ENCODE measurements at regions not wholly inside any gene's neighbourhood (a gene's known extent, or its start where the extent isn't known, plus 50 kb on each side); places are given as distances from the start of the nearest gene placed in this dataset.

DNA sequence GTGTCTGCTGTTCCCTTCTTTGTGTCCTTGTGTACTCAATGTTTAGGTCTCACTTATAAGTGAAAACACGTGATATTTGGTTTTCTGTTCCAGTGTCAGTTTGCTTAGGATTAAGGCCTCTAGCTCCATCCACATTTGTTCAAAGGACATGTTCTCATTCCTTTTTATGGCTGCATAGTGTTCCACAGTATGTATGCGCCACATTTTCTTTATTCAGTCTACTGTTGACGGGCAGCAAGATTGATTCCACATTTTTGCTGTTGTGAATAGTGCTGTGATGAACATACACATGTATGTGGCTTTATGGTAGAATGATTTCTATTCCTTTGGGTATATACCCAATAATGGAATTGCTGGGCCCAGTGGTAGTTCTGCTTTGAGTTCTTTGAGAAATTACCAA, 122.7 kb upstream of the THBS1 start (continued):
- TF ChIP-seq, protein P1, sequence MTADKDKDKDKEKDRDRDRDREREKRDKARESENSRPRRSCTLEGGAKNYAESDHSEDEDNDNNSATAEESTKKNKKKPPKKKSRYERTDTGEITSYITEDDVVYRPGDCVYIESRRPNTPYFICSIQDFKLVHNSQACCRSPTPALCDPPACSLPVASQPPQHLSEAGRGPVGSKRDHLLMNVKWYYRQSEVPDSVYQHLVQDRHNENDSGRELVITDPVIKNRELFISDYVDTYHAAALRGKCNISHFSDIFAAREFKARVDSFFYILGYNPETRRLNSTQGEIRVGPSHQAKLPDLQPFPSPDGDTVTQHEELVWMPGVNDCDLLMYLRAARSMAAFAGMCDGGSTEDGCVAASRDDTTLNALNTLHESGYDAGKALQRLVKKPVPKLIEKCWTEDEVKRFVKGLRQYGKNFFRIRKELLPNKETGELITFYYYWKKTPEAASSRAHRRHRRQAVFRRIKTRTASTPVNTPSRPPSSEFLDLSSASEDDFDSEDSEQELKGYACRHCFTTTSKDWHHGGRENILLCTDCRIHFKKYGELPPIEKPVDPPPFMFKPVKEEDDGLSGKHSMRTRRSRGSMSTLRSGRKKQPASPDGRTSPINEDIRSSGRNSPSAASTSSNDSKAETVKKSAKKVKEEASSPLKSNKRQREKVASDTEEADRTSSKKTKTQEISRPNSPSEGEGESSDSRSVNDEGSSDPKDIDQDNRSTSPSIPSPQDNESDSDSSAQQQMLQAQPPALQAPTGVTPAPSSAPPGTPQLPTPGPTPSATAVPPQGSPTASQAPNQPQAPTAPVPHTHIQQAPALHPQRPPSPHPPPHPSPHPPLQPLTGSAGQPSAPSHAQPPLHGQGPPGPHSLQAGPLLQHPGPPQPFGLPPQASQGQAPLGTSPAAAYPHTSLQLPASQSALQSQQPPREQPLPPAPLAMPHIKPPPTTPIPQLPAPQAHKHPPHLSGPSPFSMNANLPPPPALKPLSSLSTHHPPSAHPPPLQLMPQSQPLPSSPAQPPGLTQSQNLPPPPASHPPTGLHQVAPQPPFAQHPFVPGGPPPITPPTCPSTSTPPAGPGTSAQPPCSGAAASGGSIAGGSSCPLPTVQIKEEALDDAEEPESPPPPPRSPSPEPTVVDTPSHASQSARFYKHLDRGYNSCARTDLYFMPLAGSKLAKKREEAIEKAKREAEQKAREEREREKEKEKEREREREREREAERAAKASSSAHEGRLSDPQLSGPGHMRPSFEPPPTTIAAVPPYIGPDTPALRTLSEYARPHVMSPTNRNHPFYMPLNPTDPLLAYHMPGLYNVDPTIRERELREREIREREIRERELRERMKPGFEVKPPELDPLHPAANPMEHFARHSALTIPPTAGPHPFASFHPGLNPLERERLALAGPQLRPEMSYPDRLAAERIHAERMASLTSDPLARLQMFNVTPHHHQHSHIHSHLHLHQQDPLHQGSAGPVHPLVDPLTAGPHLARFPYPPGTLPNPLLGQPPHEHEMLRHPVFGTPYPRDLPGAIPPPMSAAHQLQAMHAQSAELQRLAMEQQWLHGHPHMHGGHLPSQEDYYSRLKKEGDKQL (CRISPR knock-in tag; IDR thresholded peaks at IDR 0.05; ENCODE audit: low read depth), result no peak
- TF ChIP-seq ZBTB20 (CRISPR knock-in tag; IDR thresholded peaks at IDR 0.05; ENCODE audit: borderline replicate concordance, low read depth), result no peak

DNA sequence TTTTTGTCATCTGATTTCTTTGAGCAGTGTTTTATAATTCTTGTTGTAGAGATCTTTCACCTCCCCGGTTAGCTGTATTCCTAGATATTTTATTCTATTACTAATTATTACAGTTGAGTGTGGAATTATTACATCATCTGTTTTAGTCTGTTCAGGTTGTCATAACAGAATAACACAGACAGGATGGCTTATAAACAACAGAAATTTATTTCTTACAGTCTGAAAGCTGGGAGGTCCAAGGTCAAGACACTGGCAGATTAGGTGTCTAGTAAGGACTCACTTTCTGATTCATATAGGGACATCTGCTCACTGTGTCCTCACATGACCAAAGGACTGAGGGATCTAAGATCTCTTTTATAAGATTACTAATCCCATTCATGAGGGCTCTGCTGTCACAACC, 121.3 kb upstream of the THBS1 start:
- no peak for TF ChIP-seq KLF12 (CRISPR knock-in tag; IDR thresholded peaks at IDR 0.05; ENCODE audit: borderline replicate concordance)
- no peak for TF ChIP-seq ZNF558 (CRISPR knock-in tag; IDR thresholded peaks at IDR 0.05; ENCODE audit: borderline replicate concordance)
- TF ChIP-seq, protein P2, sequence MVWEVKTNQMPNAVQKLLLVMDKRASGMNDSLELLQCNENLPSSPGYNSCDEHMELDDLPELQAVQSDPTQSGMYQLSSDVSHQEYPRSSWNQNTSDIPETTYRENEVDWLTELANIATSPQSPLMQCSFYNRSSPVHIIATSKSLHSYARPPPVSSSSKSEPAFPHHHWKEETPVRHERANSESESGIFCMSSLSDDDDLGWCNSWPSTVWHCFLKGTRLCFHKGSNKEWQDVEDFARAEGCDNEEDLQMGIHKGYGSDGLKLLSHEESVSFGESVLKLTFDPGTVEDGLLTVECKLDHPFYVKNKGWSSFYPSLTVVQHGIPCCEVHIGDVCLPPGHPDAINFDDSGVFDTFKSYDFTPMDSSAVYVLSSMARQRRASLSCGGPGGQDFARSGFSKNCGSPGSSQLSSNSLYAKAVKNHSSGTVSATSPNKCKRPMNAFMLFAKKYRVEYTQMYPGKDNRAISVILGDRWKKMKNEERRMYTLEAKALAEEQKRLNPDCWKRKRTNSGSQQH (CRISPR knock-in tag; IDR thresholded peaks at IDR 0.05; ENCODE audit: low read depth), result no peak
- peak; percentile 31; the same call in 1 of the 2 replicates for TF ChIP-seq ATF7 (IDR thresholded peaks at IDR 0.05)
- no peak for TF ChIP-seq ATF7 (CRISPR knock-in tag; IDR thresholded peaks at IDR 0.05)
- in situ Hi-C loops (cut with HindIII; ENCODE audit: extremely low pct_ligation_motif_present, low pct_unique_long_range_greater_than_20kb) (no loop called here), intact Hi-C loops (cut with micrococcal nuclease; ENCODE audit: unreplicated experiment) (loop anchor here (5.0 kb wide), 1 partner anchor 187 kb away; no protein-coding TSS in a partner anchor)
- Histone ChIP-seq H3K27me3 (ENCODE audit: control insufficient read depth in 1 of 2, insufficient read depth in 2 of 2, low read length in 2 of 2) (no peaks in the 10 kb centered on the region), H3K9ac (ENCODE audit: insufficient read depth, low read depth, low read length) (no peak overlapping the region), H3K4me3 (replicated peaks in 1 of 3; ENCODE audit: insufficient read depth in 1 of 3, low read depth in 2 of 3, low read length in 3 of 3) (no peak overlapping the region), H2AFZ (ENCODE audit: low read length) (no peak overlapping the region), H3K4me1 (ENCODE audit: insufficient read depth, low read length) (peaks cover 25% of the 10 kb centered on the region), H3K27ac (ENCODE audit: extremely low read length, insufficient read depth, low read length) (no peak overlapping the region), H3K4me2 (ENCODE audit: low read depth, low read length) (no peak overlapping the region), H3K9me3 (ENCODE audit: low read length) (no peaks in the 10 kb centered on the region), H4K20me1 (ENCODE audit: insufficient read depth, low read length) (no peaks in the 10 kb centered on the region), H3K79me2 (ENCODE audit: insufficient read depth, low read length) (no peaks in the 10 kb centered on the region), H3K36me3 (replicated peaks in 1 of 2; ENCODE audit: control insufficient read depth in 1 of 2, insufficient read depth in 2 of 2, low read length in 2 of 2) (no peaks in the 10 kb centered on the region)
- no peak for FAIRE-seq
- POLR2A ChIA-PET, result no interaction called here
- CTCF ChIA-PET (ENCODE audit: low intra/inter-chr PET ratio, low total read pairs), result no interaction called here
- BruUV-seq (replicated peaks), result no TSS peak
- no peak for ATAC-seq
- DNase-seq (ENCODE audit: low spot score), result no peak
- 91% methylated on average over 1 of the region's 1 CpG for WGBS (ENCODE audit: low lambda C conversion rate)
